ENCODE measurements at regions not wholly inside any gene's neighbourhood (a gene's known extent, or its start where the extent isn't known, plus 50 kb on each side); places are given as distances from the start of the nearest gene placed in this dataset.
A peak's percentile ranks its signal among the peaks of the same experiment; 100 is the strongest.
"Not testable (repeated sequence)": the region's sequence is repeated elsewhere in the genome, so short reads cannot be mapped to it uniquely, and the experiment has no call there.

- no peak for DNase-seq
Observed at GRCh38 chr2:105567996-105568494, 169.2 kb upstream of the FHL2 start.

- DNase-seq: no peak
Observed at GRCh38 chr2:105563000-105563719, 164.3 kb upstream of the FHL2 start.

GRCh38 chr2:105561401-105561800 lies 162.6 kb upstream of the FHL2 start:
- no peak for DNase-seq

- no peak for DNase-seq
Observed at GRCh38 chr2:105560157-105560556, 161.3 kb upstream of the FHL2 start.

GRCh38 chr2:105557021-105557920 lies 158.4 kb upstream of the FHL2 start:
- no peak for DNase-seq

- DNase-seq: no peak
Observed at GRCh38 chr2:105556366-105556765, 157.5 kb upstream of the FHL2 start.

- no peak for DNase-seq
Observed at GRCh38 chr2:105554235-105554634, 155.4 kb upstream of the FHL2 start.

- DNase-seq: no peak
Observed at GRCh38 chr2:105553538-105554196, 154.8 kb upstream of the FHL2 start.

- DNase-seq: no peak
Observed at GRCh38 chr2:105546628-105546974, 147.8 kb upstream of the FHL2 start.

- peak; percentile 33 for DNase-seq
Observed at GRCh38 chr2:105545730-105546627, 147.1 kb upstream of the FHL2 start.

GRCh38 chr2:105544591-105545377 lies 145.9 kb upstream of the FHL2 start:
- DNase-seq: no peak

- no peak for DNase-seq
Observed at GRCh38 chr2:105541189-105542050, 142.6 kb upstream of the FHL2 start.

GRCh38 chr2:105540642-105541041 lies 141.8 kb upstream of the FHL2 start:
- no peak for DNase-seq

- no peak for DNase-seq
Observed at GRCh38 chr2:105539331-105539730, 140.5 kb upstream of the FHL2 start.

GRCh38 chr2:105538840-105539239 lies 140.0 kb upstream of the FHL2 start:
- DNase-seq: no peak

GRCh38 chr2:105537920-105538319 lies 139.1 kb upstream of the FHL2 start:
- DNase-seq: no peak

- DNase-seq: no peak
Observed at GRCh38 chr2:105537466-105537865, 138.6 kb upstream of the FHL2 start.

- DNase-seq: no peak
Observed at GRCh38 chr2:105536175-105536574, 137.3 kb upstream of the FHL2 start.

GRCh38 chr2:105529258-105529657 lies 130.4 kb upstream of the FHL2 start:
- not testable (repeated sequence) for DNase-seq
